ENCODE measurements at regions not wholly inside any gene's neighbourhood (a gene's known extent, or its start where the extent isn't known, plus 50 kb on each side); places are given as distances from the start of the nearest gene placed in this dataset.
"Not testable (repeated sequence)": the region's sequence is repeated elsewhere in the genome, so short reads cannot be mapped to it uniquely, and the experiment has no call there.

GRCh38 chr18:42517896-42518295 is 562.9 kb downstream of the PIK3C3 start:
- no peak for TF ChIP-seq CTCF (IDR thresholded peaks at IDR 0.05; ENCODE audit: low read depth, low read length)
- H3K27me3 ChIP-seq: no peaks in the 10 kb centered on the region
- no peak overlapping the region for H3K4me3 ChIP-seq
- no peaks in the 10 kb centered on the region for H3K4me1 ChIP-seq (ENCODE audit: low read depth)
- DNase-seq (ENCODE audit: low read depth in 1 of 2, low spot score in 1 of 2): no peak
- H3K36me3 ChIP-seq: no peaks in the 10 kb centered on the region
- no peaks in the 10 kb centered on the region for H3K9me3 ChIP-seq (ENCODE audit: low read depth)
- no peak overlapping the region for H3K27ac ChIP-seq

- H3K36me3 ChIP-seq; H3K27me3 ChIP-seq; H3K4me3 ChIP-seq; H3K27ac ChIP-seq; DNase-seq (ENCODE audit: low read depth in 1 of 2, low spot score in 1 of 2); H3K9me3 ChIP-seq (ENCODE audit: low read depth); H3K4me1 ChIP-seq (ENCODE audit: low read depth): not testable (repeated sequence)
Observed at GRCh38 chr18:42518331-42518730, 563.3 kb downstream of the PIK3C3 start.

GRCh38 chr18:42520138-42520537 is 565.1 kb downstream of the PIK3C3 start:
- Histone ChIP-seq H3K36me3 (no peaks in the 10 kb centered on the region), H3K27me3 (no peaks in the 10 kb centered on the region), H3K27ac (no peak overlapping the region), H3K9me3 (ENCODE audit: low read depth) (no peaks in the 10 kb centered on the region), H3K4me1 (ENCODE audit: low read depth) (no peaks in the 10 kb centered on the region), H3K4me3 (no peak overlapping the region)
- DNase-seq (ENCODE audit: low read depth in 1 of 2, low spot score in 1 of 2): no peak
- no peak for TF ChIP-seq CTCF (IDR thresholded peaks at IDR 0.05; ENCODE audit: low read depth, low read length)

DNA sequence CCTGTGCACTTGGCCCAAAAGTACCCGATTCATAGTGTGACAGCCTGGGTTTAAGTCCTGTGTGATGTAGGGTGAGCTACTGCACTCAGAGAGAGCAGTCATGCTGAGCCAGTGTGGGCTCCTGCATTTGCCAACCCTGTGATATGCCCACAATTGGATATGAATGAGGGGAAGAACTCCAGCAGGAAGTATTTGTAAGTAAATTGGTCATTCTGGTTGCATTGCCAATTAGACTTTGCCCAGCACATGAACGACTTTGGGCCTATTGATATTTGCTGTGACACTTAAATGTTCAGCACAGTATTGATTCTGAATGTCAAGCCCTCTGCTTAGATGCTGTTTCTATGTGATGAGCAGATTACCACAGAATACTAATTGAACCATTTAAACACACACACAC is 570.9 kb downstream of the PIK3C3 start:
- no peak for DNase-seq (ENCODE audit: low read depth in 1 of 2, low spot score in 1 of 2)
- Histone ChIP-seq H3K4me1 (ENCODE audit: low read depth) (no peaks in the 10 kb centered on the region), H3K4me3 (no peak overlapping the region), H3K9me3 (ENCODE audit: low read depth) (no peaks in the 10 kb centered on the region), H3K27me3 (no peaks in the 10 kb centered on the region), H3K36me3 (no peaks in the 10 kb centered on the region), H3K27ac (no peak overlapping the region)
- TF ChIP-seq CTCF (IDR thresholded peaks at IDR 0.05; ENCODE audit: low read depth, low read length): no peak

- no peaks in the 10 kb centered on the region for H3K27me3 ChIP-seq
- DNase-seq (ENCODE audit: low read depth in 1 of 2, low spot score in 1 of 2): no peak
Observed at GRCh38 chr18:42527766-42528165, 572.7 kb downstream of the PIK3C3 start.

GRCh38 chr18:42530276-42530675 is 575.2 kb downstream of the PIK3C3 start:
- H3K27ac ChIP-seq: no peak overlapping the region
- H3K27me3 ChIP-seq: no peaks in the 10 kb centered on the region

More at GRCh38 chr18:42527766-42528165, 572.7 kb downstream of the PIK3C3 start:
- Histone ChIP-seq H3K27ac (no peak overlapping the region), H3K4me3 (no peak overlapping the region), H3K9me3 (ENCODE audit: low read depth) (no peaks in the 10 kb centered on the region), H3K4me1 (ENCODE audit: low read depth) (no peaks in the 10 kb centered on the region), H3K36me3 (no peaks in the 10 kb centered on the region)
- no peak for TF ChIP-seq CTCF (IDR thresholded peaks at IDR 0.05; ENCODE audit: low read depth, low read length)

More at GRCh38 chr18:42530276-42530675, 575.2 kb downstream of the PIK3C3 start:
- Histone ChIP-seq H3K4me3 (no peak overlapping the region), H3K36me3 (no peaks in the 10 kb centered on the region), H3K4me1 (ENCODE audit: low read depth) (peaks cover 9% of the 10 kb centered on the region), H3K9me3 (ENCODE audit: low read depth) (no peaks in the 10 kb centered on the region)
- no peak for DNase-seq (ENCODE audit: low read depth in 1 of 2, low spot score in 1 of 2)
- no peak for TF ChIP-seq CTCF (IDR thresholded peaks at IDR 0.05; ENCODE audit: low read depth, low read length)

Data from cardiac muscle cell (in vitro differentiated cells and primary cell).